DND-41 (cell line): ENCODE measurements at regions not wholly inside any gene's neighbourhood (a gene's known extent, or its start where the extent isn't known, plus 50 kb on each side); places are given as distances from the start of the nearest gene placed in this dataset.

Experiments
- ATAC-seq: fragments of 200-7000 bp; cut with Tn5 transposase; 3 replicates; pipeline ENCODE4 v1.9.1; 2021; ENCODE audit warnings: low read depth; ENCODE audit not compliant: insufficient read depth
- DNase-seq: peaks from one replicate; pipeline ENCODE4 v3.0.0-alpha.2; 2020
- H2AFZ ChIP-seq: 2 replicates; pipeline ENCODE4 v1.6.0; 2012; ENCODE audit warnings: low read depth, low read length
- H3K27ac ChIP-seq: 2 replicates; pipeline ENCODE4 v1.5.1; 2012; ENCODE audit warnings: low read length, inconsistent platforms
- H3K27me3 ChIP-seq: fragments of 200-600 bp; sonication (generic); 2 replicates; pipeline ENCODE4 v1.6.0; 2012; ENCODE audit warnings: low read length, mild to moderate bottlenecking, inconsistent platforms; ENCODE audit not compliant: insufficient read depth, poor library complexity
- H3K36me3 ChIP-seq: 2 replicates; pipeline ENCODE4 v1.5.1; 2012; ENCODE audit warnings: low read length, inconsistent platforms; ENCODE audit not compliant: insufficient read depth
- H3K4me1 ChIP-seq: 2 replicates; pipeline ENCODE4 v1.5.1; 2012; ENCODE audit warnings: mild to moderate bottlenecking, low read length; ENCODE audit not compliant: insufficient read depth
- H3K4me2 ChIP-seq: 2 replicates; pipeline ENCODE4 v1.6.0; 2012; ENCODE audit warnings: mild to moderate bottlenecking, moderate library complexity, low read length, inconsistent platforms; ENCODE audit not compliant: insufficient read depth
- H3K4me3 ChIP-seq, 2 experiments: fragments of 200-600 bp in 1 of 2; shearing (Covaris generic) in 1 of 2; 2 replicates each; pipeline ENCODE4 v1.5.1; 2012 to 2016; ENCODE audit warnings: inconsistent platforms in 2 of 2, low read length in 2 of 2, mild to moderate bottlenecking in 2 of 2, low read depth in 1 of 2, moderate library complexity in 1 of 2
- H3K79me2 ChIP-seq: 2 replicates; pipeline ENCODE4 v1.6.0; 2012; ENCODE audit warnings: low read length, inconsistent platforms; ENCODE audit not compliant: insufficient read depth
- H3K9ac ChIP-seq: 2 replicates; pipeline ENCODE4 v1.6.0; 2012; ENCODE audit warnings: low read depth, mild to moderate bottlenecking, inconsistent platforms, low read length, moderate library complexity
- H3K9me3 ChIP-seq: 2 replicates; pipeline ENCODE4 v1.5.1; 2012; ENCODE audit warnings: low read length, moderate library complexity, mild to moderate bottlenecking, inconsistent platforms; ENCODE audit not compliant: insufficient read depth, severe bottlenecking
- H4K20me1 ChIP-seq: 2 replicates; pipeline ENCODE4 v1.6.0; 2012; ENCODE audit warnings: low read length; ENCODE audit not compliant: insufficient read depth
- EZH2 ChIP-seq: IDR thresholded peaks from 3 replicates; pipeline ENCODE4 v1.6.1; 2012; ENCODE audit warnings: borderline replicate concordance, low read depth, mild to moderate bottlenecking, moderate library complexity, low read length, inconsistent platforms; ENCODE audit not compliant: severe bottlenecking
- TF ChIP-seq, protein P1 (sequence below): IDR thresholded peaks from 2 replicates; pipeline ENCODE4 v1.5.1; 2012; ENCODE audit warnings: borderline replicate concordance, low read length, moderate library complexity, mild to moderate bottlenecking; ENCODE audit not compliant: poor library complexity, severe bottlenecking; ENCODE audit errors: extremely low read depth

GRCh38 chr2:57868619-57869139, 177.9 kb upstream of the VRK2 start:
- H3K79me2 ChIP-seq = no peaks in the 10 kb centered on the region
- H2AFZ ChIP-seq = no peak overlapping the region
- no peak overlapping the region for H3K4me2 ChIP-seq
- H3K4me1 ChIP-seq = no peaks in the 10 kb centered on the region
- H3K4me3 ChIP-seq = no peak overlapping the region
- H3K27me3 ChIP-seq = no peaks in the 10 kb centered on the region
- DNase-seq (no peak), ATAC-seq (no peak)
- no peaks in the 10 kb centered on the region for H4K20me1 ChIP-seq
- H3K36me3 ChIP-seq = no peaks in the 10 kb centered on the region
- H3K9ac ChIP-seq = no peak overlapping the region
- no peak for TF ChIP-seq EZH2
- TF ChIP-seq, protein P1, sequence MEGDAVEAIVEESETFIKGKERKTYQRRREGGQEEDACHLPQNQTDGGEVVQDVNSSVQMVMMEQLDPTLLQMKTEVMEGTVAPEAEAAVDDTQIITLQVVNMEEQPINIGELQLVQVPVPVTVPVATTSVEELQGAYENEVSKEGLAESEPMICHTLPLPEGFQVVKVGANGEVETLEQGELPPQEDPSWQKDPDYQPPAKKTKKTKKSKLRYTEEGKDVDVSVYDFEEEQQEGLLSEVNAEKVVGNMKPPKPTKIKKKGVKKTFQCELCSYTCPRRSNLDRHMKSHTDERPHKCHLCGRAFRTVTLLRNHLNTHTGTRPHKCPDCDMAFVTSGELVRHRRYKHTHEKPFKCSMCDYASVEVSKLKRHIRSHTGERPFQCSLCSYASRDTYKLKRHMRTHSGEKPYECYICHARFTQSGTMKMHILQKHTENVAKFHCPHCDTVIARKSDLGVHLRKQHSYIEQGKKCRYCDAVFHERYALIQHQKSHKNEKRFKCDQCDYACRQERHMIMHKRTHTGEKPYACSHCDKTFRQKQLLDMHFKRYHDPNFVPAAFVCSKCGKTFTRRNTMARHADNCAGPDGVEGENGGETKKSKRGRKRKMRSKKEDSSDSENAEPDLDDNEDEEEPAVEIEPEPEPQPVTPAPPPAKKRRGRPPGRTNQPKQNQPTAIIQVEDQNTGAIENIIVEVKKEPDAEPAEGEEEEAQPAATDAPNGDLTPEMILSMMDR = no peak
- no peaks in the 10 kb centered on the region for H3K9me3 ChIP-seq
- no peak overlapping the region for H3K27ac ChIP-seq

DNA sequence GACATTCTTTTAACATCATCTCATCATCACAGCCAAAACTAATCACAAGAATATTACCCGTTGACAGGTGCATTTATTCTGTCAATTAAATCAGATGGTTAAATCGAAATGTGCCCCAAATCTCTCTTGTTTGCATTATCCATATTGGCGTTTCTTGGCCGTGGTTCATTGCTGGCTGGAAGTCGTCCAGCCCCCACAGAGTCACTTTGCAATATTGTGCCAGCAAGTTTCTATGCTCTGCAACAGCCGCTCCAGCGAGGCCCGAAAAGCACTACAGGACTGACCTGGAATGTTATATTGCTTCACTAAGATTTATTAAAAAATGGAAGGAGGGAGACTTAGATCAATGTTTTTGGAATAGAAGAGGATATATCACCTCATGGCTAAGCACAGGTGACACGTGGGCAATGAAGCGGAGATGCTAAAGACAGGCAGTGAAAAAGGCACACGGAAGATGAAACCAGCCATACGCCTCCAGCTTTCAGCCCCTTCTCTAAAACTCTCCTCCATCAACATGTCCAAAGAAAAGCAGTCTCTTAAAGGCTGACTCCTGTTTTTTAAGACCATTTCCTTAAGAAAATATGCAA, 176.8 kb upstream of the VRK2 start:
- H2AFZ ChIP-seq = no peak overlapping the region
- H3K27ac ChIP-seq = no peak overlapping the region
- no peak overlapping the region for H3K9ac ChIP-seq
- ATAC-seq (no peak), DNase-seq (no peak)
- H3K4me2 ChIP-seq = no peak overlapping the region
- TF ChIP-seq, protein P1 = no peak
- TF ChIP-seq EZH2 = no peak
- no peaks in the 10 kb centered on the region for H4K20me1 ChIP-seq
- H3K36me3 ChIP-seq = no peaks in the 10 kb centered on the region
- no peaks in the 10 kb centered on the region for H3K79me2 ChIP-seq
- H3K27me3 ChIP-seq = no peaks in the 10 kb centered on the region
- no peak overlapping the region for H3K4me3 ChIP-seq
- H3K4me1 ChIP-seq = no peaks in the 10 kb centered on the region
- H3K9me3 ChIP-seq = no peaks in the 10 kb centered on the region

- Histone ChIP-seq H4K20me1 (no peaks in the 10 kb centered on the region), H3K27ac (no peak overlapping the region), H3K4me3 (no peak overlapping the region), H3K9ac (no peak overlapping the region), H3K4me2 (no peak overlapping the region), H3K4me1 (no peaks in the 10 kb centered on the region), H3K27me3 (no peaks in the 10 kb centered on the region), H3K36me3 (no peaks in the 10 kb centered on the region), H3K79me2 (no peaks in the 10 kb centered on the region), H3K9me3 (no peaks in the 10 kb centered on the region), H2AFZ (no peak overlapping the region)
- no peak for ATAC-seq
- no peak for DNase-seq
- TF ChIP-seq, protein P1 = no peak
- no peak for TF ChIP-seq EZH2
Observed at GRCh38 chr2:57876313-57876712, 170.3 kb upstream of the VRK2 start.
